ENCODE measurements at regions not wholly inside any gene's neighbourhood (a gene's known extent, or its start where the extent isn't known, plus 50 kb on each side); places are given as distances from the start of the nearest gene placed in this dataset.

DNA sequence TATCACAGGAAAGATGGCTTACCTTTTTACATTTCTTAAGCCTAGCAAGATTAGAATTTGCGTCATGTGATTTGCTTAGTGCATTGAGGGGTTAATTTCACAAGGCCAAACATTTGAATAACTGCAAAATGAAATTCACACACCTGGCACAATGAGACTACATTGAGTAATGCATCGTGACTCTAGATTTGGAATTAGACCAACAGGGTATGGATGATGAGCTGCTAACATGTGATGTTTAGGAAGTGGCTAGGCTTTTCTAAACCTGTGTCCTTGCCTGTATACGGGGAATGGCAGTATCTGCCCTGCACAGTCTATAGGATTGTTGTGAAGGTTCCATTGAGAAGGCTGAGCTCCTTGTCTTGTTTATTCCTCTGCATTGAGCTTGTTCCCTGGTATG, 160.1 kb downstream of the MFSD1 start:
- Histone ChIP-seq H3F3A (ENCODE audit: insufficient read depth, low read length, poor library complexity, severe bottlenecking) (no peaks in the 10 kb centered on the region), H3K27ac (ENCODE audit: low read length) (no peak overlapping the region), H3K4me2 (ENCODE audit: low read length) (no peak overlapping the region)

DNA sequence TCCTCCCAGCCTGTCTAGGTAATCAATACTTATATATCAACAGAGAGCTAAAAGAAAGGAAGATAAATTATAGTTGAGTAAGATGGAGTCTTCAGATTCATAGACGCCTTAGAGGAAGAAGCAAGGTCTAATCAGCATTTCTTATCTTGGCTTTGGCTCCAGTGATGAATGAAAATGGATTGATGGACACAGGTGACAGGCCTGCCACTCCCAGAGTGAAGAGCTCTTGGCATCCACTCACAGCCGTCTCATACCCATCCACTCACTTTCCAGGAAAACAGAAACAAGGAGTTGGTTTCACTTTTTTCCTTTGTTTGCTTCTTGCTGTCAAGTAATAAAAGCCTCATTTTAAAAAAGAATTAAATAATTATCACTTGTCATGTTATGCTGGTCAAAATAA, 168.2 kb downstream of the MFSD1 start:
- no peak overlapping the region for H2AFZ ChIP-seq (ENCODE audit: low read depth, low read length)

More for the DNA sequence above, 160.1 kb downstream of the MFSD1 start:
- Histone ChIP-seq H3K9ac (ENCODE audit: low read length) (no peak overlapping the region), H3K36me3 (ENCODE audit: insufficient read depth, low read length) (no peaks in the 10 kb centered on the region), H2AFZ (ENCODE audit: low read depth, low read length) (no peak overlapping the region), H3K27me3 (ENCODE audit: insufficient read depth, low read depth, low read length) (no peaks in the 10 kb centered on the region), H4K20me1 (ENCODE audit: insufficient read depth) (no peaks in the 10 kb centered on the region), H3K4me3 (ENCODE audit: low read length) (no peak overlapping the region), H3K9me3 (ENCODE audit: low read length) (no peaks in the 10 kb centered on the region), H3K9me2 (ENCODE audit: insufficient read depth, low read length) (no peaks in the 10 kb centered on the region), H3K79me2 (replicated peaks; ENCODE audit: insufficient read depth, low read length) (no peaks in the 10 kb centered on the region)
- TF ChIP-seq POLR2AphosphoS5 (IDR thresholded peaks at IDR 0.05) (no peak), SMC3 (conservative IDR thresholded peaks at IDR 0.05; ENCODE audit: poor library complexity) (no peak), EP300 (conservative IDR thresholded peaks at IDR 0.05; ENCODE audit: poor library complexity, severe bottlenecking) (no peak), EZH2 (IDR thresholded peaks at IDR 0.05; ENCODE audit: borderline replicate concordance, insufficient read depth, low read length, poor library complexity, severe bottlenecking) (no peak), RAD21 (conservative IDR thresholded peaks at IDR 0.05) (no peak), MXI1 (conservative IDR thresholded peaks at IDR 0.05; ENCODE audit: poor library complexity, severe bottlenecking) (no peak), TAF1 (IDR thresholded peaks at IDR 0.05; ENCODE audit: low read depth) (no peak)
- TF ChIP-seq, protein P1, sequence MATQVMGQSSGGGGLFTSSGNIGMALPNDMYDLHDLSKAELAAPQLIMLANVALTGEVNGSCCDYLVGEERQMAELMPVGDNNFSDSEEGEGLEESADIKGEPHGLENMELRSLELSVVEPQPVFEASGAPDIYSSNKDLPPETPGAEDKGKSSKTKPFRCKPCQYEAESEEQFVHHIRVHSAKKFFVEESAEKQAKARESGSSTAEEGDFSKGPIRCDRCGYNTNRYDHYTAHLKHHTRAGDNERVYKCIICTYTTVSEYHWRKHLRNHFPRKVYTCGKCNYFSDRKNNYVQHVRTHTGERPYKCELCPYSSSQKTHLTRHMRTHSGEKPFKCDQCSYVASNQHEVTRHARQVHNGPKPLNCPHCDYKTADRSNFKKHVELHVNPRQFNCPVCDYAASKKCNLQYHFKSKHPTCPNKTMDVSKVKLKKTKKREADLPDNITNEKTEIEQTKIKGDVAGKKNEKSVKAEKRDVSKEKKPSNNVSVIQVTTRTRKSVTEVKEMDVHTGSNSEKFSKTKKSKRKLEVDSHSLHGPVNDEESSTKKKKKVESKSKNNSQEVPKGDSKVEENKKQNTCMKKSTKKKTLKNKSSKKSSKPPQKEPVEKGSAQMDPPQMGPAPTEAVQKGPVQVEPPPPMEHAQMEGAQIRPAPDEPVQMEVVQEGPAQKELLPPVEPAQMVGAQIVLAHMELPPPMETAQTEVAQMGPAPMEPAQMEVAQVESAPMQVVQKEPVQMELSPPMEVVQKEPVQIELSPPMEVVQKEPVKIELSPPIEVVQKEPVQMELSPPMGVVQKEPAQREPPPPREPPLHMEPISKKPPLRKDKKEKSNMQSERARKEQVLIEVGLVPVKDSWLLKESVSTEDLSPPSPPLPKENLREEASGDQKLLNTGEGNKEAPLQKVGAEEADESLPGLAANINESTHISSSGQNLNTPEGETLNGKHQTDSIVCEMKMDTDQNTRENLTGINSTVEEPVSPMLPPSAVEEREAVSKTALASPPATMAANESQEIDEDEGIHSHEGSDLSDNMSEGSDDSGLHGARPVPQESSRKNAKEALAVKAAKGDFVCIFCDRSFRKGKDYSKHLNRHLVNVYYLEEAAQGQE (IDR thresholded peaks at IDR 0.05; ENCODE audit: borderline replicate concordance): no peak
- TF ChIP-seq, protein P2, sequence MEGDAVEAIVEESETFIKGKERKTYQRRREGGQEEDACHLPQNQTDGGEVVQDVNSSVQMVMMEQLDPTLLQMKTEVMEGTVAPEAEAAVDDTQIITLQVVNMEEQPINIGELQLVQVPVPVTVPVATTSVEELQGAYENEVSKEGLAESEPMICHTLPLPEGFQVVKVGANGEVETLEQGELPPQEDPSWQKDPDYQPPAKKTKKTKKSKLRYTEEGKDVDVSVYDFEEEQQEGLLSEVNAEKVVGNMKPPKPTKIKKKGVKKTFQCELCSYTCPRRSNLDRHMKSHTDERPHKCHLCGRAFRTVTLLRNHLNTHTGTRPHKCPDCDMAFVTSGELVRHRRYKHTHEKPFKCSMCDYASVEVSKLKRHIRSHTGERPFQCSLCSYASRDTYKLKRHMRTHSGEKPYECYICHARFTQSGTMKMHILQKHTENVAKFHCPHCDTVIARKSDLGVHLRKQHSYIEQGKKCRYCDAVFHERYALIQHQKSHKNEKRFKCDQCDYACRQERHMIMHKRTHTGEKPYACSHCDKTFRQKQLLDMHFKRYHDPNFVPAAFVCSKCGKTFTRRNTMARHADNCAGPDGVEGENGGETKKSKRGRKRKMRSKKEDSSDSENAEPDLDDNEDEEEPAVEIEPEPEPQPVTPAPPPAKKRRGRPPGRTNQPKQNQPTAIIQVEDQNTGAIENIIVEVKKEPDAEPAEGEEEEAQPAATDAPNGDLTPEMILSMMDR (IDR thresholded peaks at IDR 0.05; ENCODE audit: poor library complexity, severe bottlenecking): no peak

More for the DNA sequence above, 168.2 kb downstream of the MFSD1 start:
- Histone ChIP-seq H3K79me2 (replicated peaks; ENCODE audit: insufficient read depth, low read length) (no peaks in the 10 kb centered on the region), H4K20me1 (ENCODE audit: insufficient read depth) (no peaks in the 10 kb centered on the region), H3K4me3 (ENCODE audit: low read length) (no peak overlapping the region), H3K27ac (ENCODE audit: low read length) (no peak overlapping the region), H3K27me3 (ENCODE audit: insufficient read depth, low read depth, low read length) (no peaks in the 10 kb centered on the region), H3K9me3 (ENCODE audit: low read length) (no peaks in the 10 kb centered on the region), H3K4me2 (ENCODE audit: low read length) (no peak overlapping the region), H3F3A (ENCODE audit: insufficient read depth, low read length, poor library complexity, severe bottlenecking) (no peaks in the 10 kb centered on the region), H3K9ac (ENCODE audit: low read length) (no peak overlapping the region), H3K36me3 (ENCODE audit: insufficient read depth, low read length) (no peaks in the 10 kb centered on the region), H3K9me2 (ENCODE audit: insufficient read depth, low read length) (no peaks in the 10 kb centered on the region)
- peak; percentile 62 for TF ChIP-seq EP300 (conservative IDR thresholded peaks at IDR 0.05; ENCODE audit: poor library complexity, severe bottlenecking)
- TF ChIP-seq, protein P2 (IDR thresholded peaks at IDR 0.05; ENCODE audit: poor library complexity, severe bottlenecking): no peak

All from neural cell (in vitro differentiated cells).